SK-N-SH (cell line): ENCODE measurements at regions not wholly inside any gene's neighbourhood (a gene's known extent, or its start where the extent isn't known, plus 50 kb on each side); places are given as distances from the start of the nearest gene placed in this dataset.

Experiments used
- CTCF ChIA-PET: fragments of 300-600, 350-600 bp; formaldehyde crosslinking; extraction: SDS; loops from one replicate; lab custom pipeline; 2021; lab: Yijun Ruan, JAX
- POLR2A ChIA-PET: fragments of 350-600 bp; sonication (Branson Sonifier 250); formaldehyde crosslinking; extraction: SDS; loops from one replicate; lab custom pipeline; 2020; ENCODE audit warnings: antibody characterized with exemption, inconsistent platforms; lab: Yijun Ruan, JAX
- DNase-seq: peaks from one replicate; pipeline ENCODE4 v3.0.0; 2012
- H2AFZ ChIP-seq: fragments of 200-600 bp; sonication (generic); 2 replicates; pipeline ENCODE4 v1.8.1; 2016; ENCODE audit warnings: antibody characterized with exemption, mild to moderate bottlenecking, low read depth
- H3F3A ChIP-seq: fragments of 200-600 bp; sonication (generic); replicated peaks from 2 replicates; pipeline ENCODE3; 2016; ENCODE audit warnings: antibody characterized with exemption, mild to moderate bottlenecking; ENCODE audit not compliant: insufficient read depth
- H3K27ac ChIP-seq, 2 experiments: fragments of 200-500 bp in 1 of 2; fragments of 200-600 bp in 1 of 2; sonication (Bioruptor generic) in 1 of 2; sonication (generic), shearing (Covaris generic) in 1 of 2; 2 replicates each; pipeline versions ENCODE4 v1.5.1 to v1.6.1; 2014 to 2016; ENCODE audit warnings: low read depth in 2 of 2, inconsistent platforms in 1 of 2, low read length in 1 of 2, mild to moderate bottlenecking in 1 of 2, mixed read lengths in 1 of 2
- H3K27me3 ChIP-seq: fragments of 200-600 bp; sonication (generic), shearing (Covaris generic); 2 replicates; pipeline ENCODE4 v1.6.1; 2016; ENCODE audit warnings: mixed run types; ENCODE audit not compliant: insufficient read depth
- H3K36me3 ChIP-seq, 2 experiments: fragments of 200-500 bp in 1 of 2; fragments of 200-600 bp in 1 of 2; sonication (Bioruptor generic) in 1 of 2; sonication (generic) in 1 of 2; replicated peaks in 1 of 2; 2 replicates each; pipeline versions ENCODE3 to v1.5.1; 2014 to 2016; ENCODE audit warnings: low read length in 1 of 2, mild to moderate bottlenecking in 1 of 2; ENCODE audit not compliant: insufficient read depth in 2 of 2, control insufficient read depth in 1 of 2
- H3K4me1 ChIP-seq, 2 experiments: fragments of 200-500 bp in 1 of 2; fragments of 200-600 bp in 1 of 2; sonication (Bioruptor generic) in 1 of 2; sonication (generic), shearing (Covaris generic) in 1 of 2; 2 replicates each; pipeline versions ENCODE4 v1.5.1 to v1.6.1; 2014 to 2016; ENCODE audit warnings: low read depth in 1 of 2, low read length in 1 of 2, mixed run types in 1 of 2; ENCODE audit not compliant: insufficient read depth in 2 of 2, control insufficient read depth in 1 of 2
- H3K4me2 ChIP-seq: fragments of 200-600 bp; sonication (generic), shearing (Covaris generic); 2 replicates; pipeline ENCODE4 v1.6.1; 2017; ENCODE audit warnings: mixed run types
- H3K4me3 ChIP-seq, 2 experiments: fragments of 200-500 bp in 1 of 2; fragments of 200-600 bp in 1 of 2; sonication (Bioruptor generic) in 1 of 2; sonication (generic), shearing (Covaris generic) in 1 of 2; 2 replicates each; pipeline versions ENCODE4 v1.5.1 to v1.8.1; 2014 to 2016; ENCODE audit warnings: low read depth in 2 of 2, inconsistent platforms in 1 of 2, low read length in 1 of 2, mild to moderate bottlenecking in 1 of 2, mixed read lengths in 1 of 2, moderate library complexity in 1 of 2
- H3K79me2 ChIP-seq: fragments of 200-600 bp; sonication (generic); 2 replicates; pipeline ENCODE4 v1.8.1; 2017; ENCODE audit warnings: mild to moderate bottlenecking; ENCODE audit not compliant: insufficient read depth
- H3K9ac ChIP-seq: fragments of 200-600 bp; sonication (generic); 2 replicates; pipeline ENCODE4 v1.6.1; 2017; ENCODE audit warnings: mixed run types
- H3K9me2 ChIP-seq: fragments of 200-600 bp; sonication (generic); 2 replicates; pipeline ENCODE4 v1.6.1; 2017; ENCODE audit warnings: mixed run types
- H3K9me3 ChIP-seq: fragments of 200-600 bp; sonication (generic); 2 replicates; pipeline ENCODE4 v1.6.1; 2017; ENCODE audit warnings: mixed run types, mild to moderate bottlenecking, moderate library complexity
- H4K20me1 ChIP-seq: fragments of 200-600 bp; sonication (generic); 2 replicates; pipeline ENCODE4 v1.6.1; 2017; ENCODE audit warnings: mild to moderate bottlenecking, mixed run types; ENCODE audit not compliant: insufficient read depth
- FOSL2 ChIP-seq: IDR thresholded peaks from 2 replicates; pipeline ENCODE4 v1.4.0; 2012; ENCODE audit warnings: low read depth, mild to moderate bottlenecking, moderate library complexity, borderline replicate concordance
- FOXM1 ChIP-seq: IDR thresholded peaks from 2 replicates; pipeline ENCODE4 v1.4.0; 2012; ENCODE audit warnings: low read depth, mild to moderate bottlenecking
- GABPA ChIP-seq: IDR thresholded peaks from 2 replicates; pipeline ENCODE4 v1.4.0; 2012; ENCODE audit warnings: low read depth, mild to moderate bottlenecking
- JUND ChIP-seq: IDR thresholded peaks from 2 replicates; pipeline ENCODE4 v1.4.0; 2012
- MEF2A ChIP-seq: IDR thresholded peaks from 2 replicates; pipeline ENCODE4 v1.4.0; 2012; ENCODE audit warnings: low read depth, borderline replicate concordance
- MXI1 ChIP-seq: IDR thresholded peaks from 2 replicates; pipeline ENCODE4 v1.6.1; 2012; ENCODE audit warnings: mild to moderate bottlenecking, low read depth, low read length, improper control_type of control experiment
- NRF1 ChIP-seq: IDR thresholded peaks from 2 replicates; pipeline ENCODE4 v1.6.1; 2012; ENCODE audit warnings: low read depth, mild to moderate bottlenecking, low read length
- RXRA ChIP-seq: IDR thresholded peaks from 2 replicates; pipeline ENCODE4 v1.4.0; 2012; ENCODE audit warnings: low read depth, mild to moderate bottlenecking, borderline replicate concordance
- TCF12 ChIP-seq: IDR thresholded peaks from 2 replicates; pipeline ENCODE4 v1.4.0; 2012
- YY1 ChIP-seq: IDR thresholded peaks from 2 replicates; pipeline ENCODE4 v1.4.0; 2012; ENCODE audit warnings: low read depth, mild to moderate bottlenecking
- WGBS: methylation state at CpG from one replicate; pipeline ENCODE4 v1.1.6; 2017; ENCODE audit warnings: low lambda C conversion rate; 5-methylcytosine and 5-hydroxymethylcytosine counted together
- TF ChIP-seq, protein P1 (sequence below): fragments of 150-350 bp; IDR thresholded peaks from 2 replicates; pipeline ENCODE4 v1.6.1; 2016; ENCODE audit warnings: mild to moderate bottlenecking, low read depth, low read length
- TF ChIP-seq, protein P2 (sequence below): IDR thresholded peaks from 2 replicates; pipeline ENCODE4; 2012

GRCh38 chr13:85694992-85695391 lies 104.2 kb downstream of the SLITRK6 start:
- no peaks in the 10 kb centered on the region for H3K79me2 ChIP-seq
- POLR2A ChIA-PET: no interaction called here
- no peaks in the 10 kb centered on the region for H3K9me2 ChIP-seq
- H3K4me1 ChIP-seq: peaks cover 5 to 10% of the 10 kb centered on the region in 2 experiments; a peak in 3 of 4 replicates
- H4K20me1 ChIP-seq: no peaks in the 10 kb centered on the region
- no peak overlapping the region for H3K9ac ChIP-seq
- WGBS: 16% methylated on average over 4 of the region's 4 CpGs
- H3K27me3 ChIP-seq: no peaks in the 10 kb centered on the region
- peak overlapping the region; percentile 54; the same call in 1 of the 2 replicates for H3K4me2 ChIP-seq
- no peaks in the 10 kb centered on the region for H3K36me3 ChIP-seq
- H3K9me3 ChIP-seq: no peaks in the 10 kb centered on the region
- TF ChIP-seq, protein P1, sequence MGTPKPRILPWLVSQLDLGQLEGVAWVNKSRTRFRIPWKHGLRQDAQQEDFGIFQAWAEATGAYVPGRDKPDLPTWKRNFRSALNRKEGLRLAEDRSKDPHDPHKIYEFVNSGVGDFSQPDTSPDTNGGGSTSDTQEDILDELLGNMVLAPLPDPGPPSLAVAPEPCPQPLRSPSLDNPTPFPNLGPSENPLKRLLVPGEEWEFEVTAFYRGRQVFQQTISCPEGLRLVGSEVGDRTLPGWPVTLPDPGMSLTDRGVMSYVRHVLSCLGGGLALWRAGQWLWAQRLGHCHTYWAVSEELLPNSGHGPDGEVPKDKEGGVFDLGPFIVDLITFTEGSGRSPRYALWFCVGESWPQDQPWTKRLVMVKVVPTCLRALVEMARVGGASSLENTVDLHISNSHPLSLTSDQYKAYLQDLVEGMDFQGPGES: no peak
- 0 out of 2 replicates have a peak, but pooled peaks have one; percentile 10 for TF ChIP-seq JUND
- TF ChIP-seq GABPA: no peak
- no peak for TF ChIP-seq MEF2A
- TF ChIP-seq YY1: no peak
- peak; percentile 37 for TF ChIP-seq TCF12
- TF ChIP-seq, all 33 proteins: peak for 2
- Histone ChIP-seq H3F3A (peaks cover 5% of the 10 kb centered on the region), H3K27ac (peak overlapping the region; percentile 52 to 62; a peak in 3 of 4 replicates), H3K4me3 (no peak overlapping the region), H2AFZ (peak overlapping the region; percentile 85)
- DNase-seq: no peak
- CTCF ChIA-PET: no interaction called here

GRCh38 chr13:85693889-85694511 lies 105.2 kb downstream of the SLITRK6 start:
- TF ChIP-seq MXI1: no peak
- no peak for TF ChIP-seq FOXM1
- no peak for TF ChIP-seq TCF12
- TF ChIP-seq NRF1: no peak
- no peak for TF ChIP-seq RXRA
- TF ChIP-seq, protein P2, sequence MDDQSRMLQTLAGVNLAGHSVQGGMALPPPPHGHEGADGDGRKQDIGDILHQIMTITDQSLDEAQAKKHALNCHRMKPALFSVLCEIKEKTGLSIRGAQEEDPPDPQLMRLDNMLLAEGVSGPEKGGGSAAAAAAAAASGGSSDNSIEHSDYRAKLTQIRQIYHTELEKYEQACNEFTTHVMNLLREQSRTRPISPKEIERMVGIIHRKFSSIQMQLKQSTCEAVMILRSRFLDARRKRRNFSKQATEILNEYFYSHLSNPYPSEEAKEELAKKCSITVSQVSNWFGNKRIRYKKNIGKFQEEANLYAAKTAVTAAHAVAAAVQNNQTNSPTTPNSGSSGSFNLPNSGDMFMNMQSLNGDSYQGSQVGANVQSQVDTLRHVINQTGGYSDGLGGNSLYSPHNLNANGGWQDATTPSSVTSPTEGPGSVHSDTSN: 0 out of 2 replicates have a peak, but pooled peaks have one; percentile 13
- TF ChIP-seq FOSL2: no peak
- TF ChIP-seq, protein P1: no peak

More at GRCh38 chr13:85693889-85694511, 105.2 kb downstream of the SLITRK6 start:
- no peaks in the 10 kb centered on the region for H3K36me3 ChIP-seq
- H3K4me3 ChIP-seq: no peak overlapping the region
- peaks cover 5% of the 10 kb centered on the region for H3F3A ChIP-seq
- H4K20me1 ChIP-seq: no peaks in the 10 kb centered on the region
- no peak for DNase-seq
- H3K9me2 ChIP-seq: no peaks in the 10 kb centered on the region
- peak overlapping the region; percentile 54 for H3K4me2 ChIP-seq
- no peak overlapping the region for H3K9ac ChIP-seq
- H2AFZ ChIP-seq: peak overlapping the region; percentile 85
- CTCF ChIA-PET: no interaction called here
- H3K79me2 ChIP-seq: no peaks in the 10 kb centered on the region
- peak overlapping the region; percentile 52 to 62; a peak in 3 of 4 replicates for H3K27ac ChIP-seq
- H3K9me3 ChIP-seq: no peaks in the 10 kb centered on the region
- H3K4me1 ChIP-seq: peaks cover 5 to 10% of the 10 kb centered on the region in 2 experiments; a peak in 3 of 4 replicates
- 70% methylated on average over 7 of the region's 7 CpGs for WGBS
- POLR2A ChIA-PET: no interaction called here
- H3K27me3 ChIP-seq: no peaks in the 10 kb centered on the region
